ENCODE measurements at regions not wholly inside any gene's neighbourhood (a gene's known extent, or its start where the extent isn't known, plus 50 kb on each side); places are given as distances from the start of the nearest gene placed in this dataset.

DNA sequence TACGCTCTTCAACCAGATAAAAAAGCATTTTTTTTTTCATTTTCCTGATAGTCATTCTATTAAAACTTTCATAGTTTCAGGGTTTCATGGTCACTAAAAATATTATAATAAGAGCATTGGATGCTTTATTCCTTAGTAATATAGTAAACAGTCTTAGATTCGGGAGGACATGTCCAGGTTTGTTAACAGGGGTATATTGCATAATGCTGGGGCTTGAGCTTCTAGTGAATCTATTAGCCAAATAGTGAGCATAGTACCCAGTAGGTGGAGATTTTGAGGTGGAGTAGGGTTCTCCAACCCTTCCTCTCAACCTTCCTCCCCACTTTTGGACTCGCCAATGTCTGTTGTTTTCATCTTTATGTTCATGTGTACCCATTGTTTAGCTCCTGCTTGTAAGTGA lies 277.4 kb upstream of the RGS6 start:
- TF ChIP-seq CTCF (IDR thresholded peaks at IDR 0.05), result no peak
- no peaks in the 10 kb centered on the region for H3K27me3 ChIP-seq (replicated peaks; ENCODE audit: insufficient read depth)
- DNase-seq (ENCODE audit: low spot score) (no peak), ATAC-seq (ENCODE audit: insufficient number of reproducible peaks, low FRiP score, low read depth) (no peak)
- H3K4me1 ChIP-seq (ENCODE audit: control insufficient read depth in 1 of 2, low read depth in 2 of 2), result peaks cover 23 to 61% of the 10 kb centered on the region in 2 donors
- H3K9me3 ChIP-seq, result peaks cover 10% of the 10 kb centered on the region
- H3K36me3 ChIP-seq, result no peaks in the 10 kb centered on the region
- no peak overlapping the region for H3K4me3 ChIP-seq
- H3K27ac ChIP-seq, result peak overlapping the region; percentile 43 to 62

- Histone ChIP-seq H3K36me3 (no peaks in the 10 kb centered on the region), H3K9me3 (no peaks in the 10 kb centered on the region), H3K4me3 (no peak overlapping the region), H3K27ac (no peak overlapping the region), H3K27me3 (replicated peaks; ENCODE audit: insufficient read depth) (no peaks in the 10 kb centered on the region), H3K4me1 (ENCODE audit: control insufficient read depth in 1 of 2, low read depth in 2 of 2) (peaks cover 15 to 42% of the 10 kb centered on the region in 2 donors)
- no peak for TF ChIP-seq CTCF (IDR thresholded peaks at IDR 0.05)
- no peak for DNase-seq (ENCODE audit: low spot score)
- no peak for ATAC-seq (ENCODE audit: insufficient number of reproducible peaks, low FRiP score, low read depth)
These were observed 273.9 kb upstream of the RGS6 start for GRCh38 chr14:71658261-71658860.

DNA sequence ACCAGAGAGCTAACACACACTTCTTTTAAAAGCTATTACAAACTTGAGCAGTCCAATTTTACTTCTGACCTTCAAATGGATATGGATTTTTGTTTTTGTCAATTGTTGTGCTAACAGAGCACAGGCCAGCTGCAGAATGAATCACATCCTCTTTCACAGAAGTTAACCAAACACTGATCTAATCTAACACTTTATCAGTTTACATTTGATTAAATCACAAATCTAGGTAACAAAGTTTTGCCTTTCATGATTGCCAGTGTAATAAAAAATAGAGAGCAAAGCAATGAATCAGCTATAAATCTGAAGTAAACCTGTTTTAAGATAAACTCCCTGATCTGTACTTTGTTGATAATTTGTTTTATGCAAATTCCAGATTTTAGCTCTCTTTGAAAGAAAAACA lies 273.1 kb upstream of the RGS6 start:
- Histone ChIP-seq H3K4me1 (ENCODE audit: control insufficient read depth in 1 of 2, low read depth in 2 of 2) (peaks cover 15 to 37% of the 10 kb centered on the region in 2 donors), H3K9me3 (no peaks in the 10 kb centered on the region), H3K4me3 (no peak overlapping the region), H3K27me3 (replicated peaks; ENCODE audit: insufficient read depth) (no peaks in the 10 kb centered on the region), H3K27ac (no peak overlapping the region), H3K36me3 (no peaks in the 10 kb centered on the region)
- no peak for ATAC-seq (ENCODE audit: insufficient number of reproducible peaks, low FRiP score, low read depth)
- DNase-seq (ENCODE audit: low spot score), result no peak
- no peak for TF ChIP-seq CTCF (IDR thresholded peaks at IDR 0.05)

- Histone ChIP-seq H3K27me3 (replicated peaks; ENCODE audit: insufficient read depth) (no peaks in the 10 kb centered on the region), H3K4me1 (ENCODE audit: control insufficient read depth in 1 of 2, low read depth in 2 of 2) (peaks cover 20 to 30% of the 10 kb centered on the region in 2 donors), H3K36me3 (no peaks in the 10 kb centered on the region), H3K9me3 (no peaks in the 10 kb centered on the region), H3K4me3 (no peak overlapping the region), H3K27ac (no peak overlapping the region)
- ATAC-seq (ENCODE audit: insufficient number of reproducible peaks, low FRiP score, low read depth) (no peak), DNase-seq (ENCODE audit: low spot score) (no peak)
- TF ChIP-seq CTCF (IDR thresholded peaks at IDR 0.05), result no peak
These were observed 270.8 kb upstream of the RGS6 start for GRCh38 chr14:71661441-71661840.

DNA sequence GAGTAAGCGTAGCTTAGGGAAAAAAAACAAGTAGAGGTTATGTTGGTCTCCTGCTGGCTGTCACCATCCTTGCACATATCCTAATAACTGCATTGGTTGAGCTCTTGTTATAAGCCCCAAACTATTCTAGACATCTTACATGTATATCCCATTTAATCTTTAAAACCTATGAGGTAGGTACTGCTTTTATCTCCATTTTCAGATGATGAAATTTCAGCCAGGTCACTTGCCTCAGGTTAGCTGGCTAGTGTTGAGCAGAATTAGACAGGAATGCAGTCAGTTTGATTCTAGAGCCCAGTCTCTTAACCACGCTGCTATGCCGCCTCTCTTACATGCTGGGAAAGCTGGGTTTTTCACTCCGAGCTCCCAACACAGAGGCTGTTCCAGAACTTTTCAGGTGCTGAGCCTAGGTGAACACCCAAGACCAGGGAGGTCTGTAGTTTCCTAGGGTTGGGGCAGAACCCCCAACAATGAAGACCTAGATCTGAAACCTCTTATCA lies 269.9 kb upstream of the RGS6 start:
- no peak for TF ChIP-seq CTCF (IDR thresholded peaks at IDR 0.05)
- DNase-seq (ENCODE audit: low spot score) (no peak), ATAC-seq (ENCODE audit: insufficient number of reproducible peaks, low FRiP score, low read depth) (no peak)
- H3K27me3 ChIP-seq (replicated peaks; ENCODE audit: insufficient read depth), result no peaks in the 10 kb centered on the region
- no peaks in the 10 kb centered on the region for H3K9me3 ChIP-seq
- no peak overlapping the region for H3K27ac ChIP-seq
- no peaks in the 10 kb centered on the region for H3K36me3 ChIP-seq
- H3K4me1 ChIP-seq (ENCODE audit: control insufficient read depth in 1 of 2, low read depth in 2 of 2), result peaks cover 16 to 29% of the 10 kb centered on the region in 2 donors
- H3K4me3 ChIP-seq, result no peak overlapping the region
